DMS 273 (cell line): ENCODE measurements at regions not wholly inside any gene's neighbourhood (a gene's known extent, or its start where the extent isn't known, plus 50 kb on each side); places are given as distances from the start of the nearest gene placed in this dataset.

Experiments
- DNase-seq: peaks from one replicate; lab custom pipeline; 2025; ENCODE audit not compliant: unreplicated experiment; lab: John Stamatoyannopoulos, UW

DNA sequence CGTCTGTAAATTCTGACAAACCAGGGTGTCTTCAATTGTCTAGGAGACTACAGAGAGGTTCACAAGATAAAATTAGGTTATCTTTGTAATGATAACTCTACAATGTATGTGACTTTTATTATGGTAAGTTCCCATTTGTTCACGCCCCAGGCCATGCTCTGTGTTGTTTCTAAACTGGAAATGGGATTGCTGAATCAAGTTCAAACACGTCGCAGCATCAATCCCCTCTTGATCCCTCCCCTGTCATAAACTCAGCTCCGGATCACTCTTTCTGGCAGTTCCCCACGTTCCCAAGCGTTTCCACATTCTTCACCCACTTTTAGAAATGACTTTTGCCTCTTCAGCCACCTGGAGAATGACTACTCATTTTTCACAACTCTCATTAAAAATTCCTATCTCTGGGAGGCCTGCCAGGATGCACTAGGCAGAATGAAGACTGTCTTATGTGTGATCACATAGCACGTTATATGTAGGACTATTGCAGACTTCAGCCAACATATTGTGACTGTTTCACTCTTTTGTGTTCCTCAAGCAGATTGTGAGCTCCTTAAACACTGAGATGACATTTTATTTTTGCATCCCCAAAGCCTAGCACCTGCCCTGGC lies 1124.2 kb upstream of the WWC1 start:
- no peak for DNase-seq

GRCh38 chr5:167168971-167169370 lies 1122.5 kb upstream of the WWC1 start:
- DNase-seq = no peak

GRCh38 chr5:167171056-167171455 lies 1120.4 kb upstream of the WWC1 start:
- DNase-seq = no peak

DNA sequence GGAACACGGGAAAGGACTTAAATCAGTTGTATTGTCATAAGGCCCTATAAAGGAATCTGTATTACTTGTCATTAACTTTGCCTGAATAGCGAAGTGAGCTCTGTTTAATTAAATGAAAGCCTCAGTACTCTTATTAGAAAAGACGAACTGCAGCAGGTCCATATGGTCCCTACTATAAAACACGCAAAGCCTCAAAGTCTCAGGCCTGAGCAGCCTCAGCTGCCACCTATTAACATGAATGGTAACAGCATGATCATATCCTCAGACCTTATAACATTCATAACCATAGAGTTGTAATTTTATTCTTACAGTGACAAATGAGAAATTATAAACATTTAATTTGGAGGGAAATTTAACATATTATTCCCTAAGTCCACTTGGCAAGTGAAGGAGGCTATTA lies 1113.7 kb upstream of the WWC1 start:
- DNase-seq = no peak

DNA sequence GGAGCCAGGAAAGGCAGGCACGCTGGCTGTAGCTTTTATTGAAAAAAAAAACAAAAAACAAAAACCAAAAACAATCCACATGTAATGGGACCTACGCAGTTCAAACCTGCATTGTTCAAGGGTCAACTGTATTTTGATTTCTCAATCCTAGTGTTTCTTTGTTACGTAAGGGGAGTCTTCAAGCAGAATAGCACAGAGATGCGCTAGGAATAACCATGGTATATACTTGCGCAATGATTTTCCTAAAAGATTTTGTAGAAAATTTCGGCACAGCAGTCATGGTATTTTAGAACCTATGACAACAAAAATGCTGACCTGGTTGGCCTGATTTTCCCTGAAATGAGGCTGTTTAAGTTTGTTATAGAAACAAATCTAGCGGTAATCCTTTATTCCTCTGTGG lies 1110.5 kb upstream of the WWC1 start:
- no peak for DNase-seq

GRCh38 chr5:167205881-167206280 lies 1085.6 kb upstream of the WWC1 start:
- no peak for DNase-seq

- DNase-seq = no peak
These were observed 1084.4 kb upstream of the WWC1 start for GRCh38 chr5:167207081-167207480.

- no peak for DNase-seq
These were observed 1082.5 kb upstream of the WWC1 start for GRCh38 chr5:167208911-167209310.

GRCh38 chr5:167217097-167217743 lies 1074.2 kb upstream of the WWC1 start:
- DNase-seq = no peak

DNA sequence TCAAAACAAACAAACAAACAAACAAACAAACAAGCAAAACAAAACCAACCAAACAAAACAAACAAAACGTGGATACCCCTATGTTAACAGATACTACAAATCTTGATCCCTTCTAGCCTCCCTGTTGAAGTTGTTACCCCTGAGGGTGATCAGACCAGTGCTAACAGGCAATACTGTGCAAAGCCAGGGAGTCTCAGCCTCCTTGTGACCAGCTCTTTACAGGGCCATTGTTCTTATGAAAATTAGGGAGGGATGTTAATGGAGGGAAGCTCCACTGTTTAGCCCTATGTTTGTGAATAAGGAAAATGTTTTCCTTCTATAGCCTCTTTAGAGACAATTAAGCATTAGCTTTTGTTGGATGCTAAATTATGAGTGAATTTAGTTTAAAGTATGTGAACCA lies 1072.1 kb upstream of the WWC1 start:
- DNase-seq = no peak

DNA sequence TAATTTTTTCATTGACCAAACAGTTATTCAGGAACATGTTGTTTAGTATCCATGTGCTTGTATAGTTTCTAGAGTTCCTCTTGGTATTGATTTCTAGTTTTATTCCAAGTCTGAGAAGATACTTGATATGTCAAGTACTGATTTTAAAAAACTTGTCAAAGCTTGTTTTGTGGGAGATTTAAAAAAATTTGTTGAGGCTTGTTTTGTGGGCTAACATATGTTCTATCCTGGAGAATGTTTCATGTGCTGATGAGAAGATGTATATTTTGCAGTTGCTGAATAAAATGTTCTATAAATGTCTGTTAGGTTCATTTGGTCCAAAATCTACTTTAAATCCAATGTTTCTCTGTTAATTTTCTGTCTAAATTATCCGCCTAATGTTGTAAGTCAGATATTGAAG lies 1065.1 kb upstream of the WWC1 start:
- DNase-seq = no peak

GRCh38 chr5:167228134-167228533 lies 1063.3 kb upstream of the WWC1 start:
- no peak for DNase-seq

DNA sequence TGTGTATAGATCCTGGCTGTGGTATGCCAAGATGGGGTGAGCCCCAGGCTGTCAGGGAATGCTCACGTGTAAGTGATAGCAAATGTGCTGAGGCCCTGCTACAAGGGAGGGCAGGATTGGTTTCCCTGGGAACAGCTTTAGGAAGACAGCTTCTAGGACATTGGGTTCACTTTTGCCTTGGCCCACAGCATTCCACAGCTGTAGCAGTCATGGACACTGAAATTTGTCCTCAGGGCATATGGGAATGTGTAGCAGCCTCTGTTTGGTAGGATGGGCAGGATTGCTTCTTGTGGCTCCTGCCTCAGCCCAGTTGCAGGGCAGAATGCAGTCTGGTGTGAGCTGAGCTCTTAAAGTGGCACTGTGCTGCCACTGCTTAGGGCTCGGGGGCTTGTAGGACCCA lies 1061.7 kb upstream of the WWC1 start:
- DNase-seq = no peak

GRCh38 chr5:167230414-167230813 lies 1061.0 kb upstream of the WWC1 start:
- DNase-seq = no peak

GRCh38 chr5:167232675-167233311 lies 1058.7 kb upstream of the WWC1 start:
- no peak for DNase-seq

DNA sequence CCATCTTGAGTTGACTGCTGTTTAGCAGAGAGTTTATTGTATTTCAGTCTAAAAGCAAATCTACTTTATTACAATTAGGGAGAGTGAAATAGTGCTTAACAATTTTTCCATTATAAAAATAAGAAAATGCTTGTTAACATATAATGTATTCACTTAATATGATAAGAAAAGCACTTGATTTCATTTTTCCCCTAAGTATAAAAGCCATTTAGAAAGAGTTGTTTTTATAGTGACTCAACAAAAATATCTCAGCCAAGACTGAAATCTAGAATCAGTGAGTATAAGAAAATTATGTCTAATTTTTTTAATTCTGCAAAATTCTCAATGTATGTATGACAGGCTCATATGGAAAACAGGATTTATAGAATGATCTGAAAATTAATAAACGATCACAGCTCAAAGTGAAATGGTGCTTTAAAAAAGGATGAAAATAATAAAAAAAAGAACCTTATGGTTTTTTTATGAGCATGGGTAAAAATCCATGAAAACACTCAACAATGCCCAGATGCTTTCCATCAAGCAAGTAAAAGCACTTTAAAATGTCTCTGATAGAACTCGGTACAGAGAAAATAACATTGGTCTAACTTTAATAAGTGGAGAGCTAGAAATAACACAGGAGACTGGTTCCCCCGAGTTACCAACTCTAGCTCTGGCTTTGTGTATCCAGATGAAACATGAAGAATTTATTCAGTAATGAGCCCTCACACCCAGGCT lies 1057.8 kb upstream of the WWC1 start:
- DNase-seq = no peak

- DNase-seq = no peak
These were observed 1049.9 kb upstream of the WWC1 start for GRCh38 chr5:167241436-167242067.

DNA sequence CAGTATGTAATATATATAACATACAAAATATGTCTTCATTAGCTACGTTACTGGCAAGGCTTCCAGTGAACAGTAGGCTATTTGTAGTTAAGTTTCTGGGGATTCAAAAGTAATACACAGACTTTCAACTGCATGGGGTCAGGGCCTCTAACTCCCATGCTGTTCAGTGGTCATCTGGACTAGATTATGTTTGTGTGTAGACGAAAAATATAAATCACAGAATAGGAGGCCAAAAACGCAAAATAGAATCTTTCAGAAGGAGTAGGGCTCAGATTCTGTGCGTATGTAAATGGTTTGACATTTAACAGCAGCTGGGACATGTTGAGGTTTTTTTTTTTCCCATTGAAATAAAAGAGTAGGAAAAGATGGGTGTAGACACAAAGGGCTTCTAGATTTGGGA lies 1048.7 kb upstream of the WWC1 start:
- DNase-seq = no peak

DNA sequence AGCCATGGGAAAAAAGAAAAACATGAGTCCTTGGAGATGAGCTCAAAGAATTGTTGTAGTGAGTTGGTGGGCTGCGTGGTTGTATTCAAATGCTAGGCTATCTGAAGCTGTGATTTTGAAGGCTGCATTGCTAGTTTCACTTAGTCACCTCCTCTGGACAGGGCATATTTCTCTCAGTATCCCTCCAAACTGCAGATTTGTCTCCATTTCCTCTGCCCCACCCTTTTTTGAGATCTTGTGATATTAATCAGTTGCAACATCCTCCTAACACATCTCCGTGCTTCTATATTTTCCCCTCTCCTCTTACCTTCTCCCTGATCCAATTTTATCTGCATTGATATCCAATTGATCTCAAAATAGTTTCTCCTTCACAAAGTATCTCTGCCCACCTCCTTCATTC lies 1048.0 kb upstream of the WWC1 start:
- DNase-seq = no peak

- DNase-seq = peak; percentile 0
These were observed 1046.9 kb upstream of the WWC1 start for GRCh38 chr5:167244583-167244982.

DNA sequence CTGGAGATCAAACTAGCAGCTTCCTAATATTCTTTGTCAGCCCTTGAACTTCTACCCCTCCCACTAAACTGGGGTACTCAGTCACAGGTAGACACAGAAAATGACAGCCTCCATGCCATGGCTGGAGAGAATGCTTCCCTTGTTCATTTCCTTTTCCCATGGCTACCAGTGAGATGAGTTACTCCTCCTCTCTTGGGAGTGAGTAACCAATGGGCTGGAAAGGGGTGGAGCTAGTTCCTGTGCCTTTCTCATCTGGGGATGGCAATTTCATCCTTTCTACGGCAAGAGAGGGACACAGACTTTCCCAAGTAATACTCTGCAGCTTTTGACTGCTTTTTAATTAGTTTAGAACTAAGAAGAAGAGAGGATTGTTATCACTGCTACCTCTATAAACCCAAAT lies 1045.6 kb upstream of the WWC1 start:
- peak; percentile 4 for DNase-seq

- DNase-seq = no peak
These were observed 1043.6 kb upstream of the WWC1 start for GRCh38 chr5:167247816-167248215.
